HG03066 (cell line): ENCODE measurements at regions not wholly inside any gene's neighbourhood (a gene's known extent, or its start where the extent isn't known, plus 50 kb on each side); places are given as distances from the start of the nearest gene placed in this dataset.
"Not testable (repeated sequence)": the region's sequence is repeated elsewhere in the genome, so short reads cannot be mapped to it uniquely, and the experiment has no call there.

ENCODE experiments used
- ATAC-seq: cut with Tn5 transposase; IDR thresholded peaks from one replicate; pipeline ENCODE4 v1.9.1; 2021; ENCODE audit warnings: low read depth; ENCODE audit not compliant: unreplicated experiment

DNA sequence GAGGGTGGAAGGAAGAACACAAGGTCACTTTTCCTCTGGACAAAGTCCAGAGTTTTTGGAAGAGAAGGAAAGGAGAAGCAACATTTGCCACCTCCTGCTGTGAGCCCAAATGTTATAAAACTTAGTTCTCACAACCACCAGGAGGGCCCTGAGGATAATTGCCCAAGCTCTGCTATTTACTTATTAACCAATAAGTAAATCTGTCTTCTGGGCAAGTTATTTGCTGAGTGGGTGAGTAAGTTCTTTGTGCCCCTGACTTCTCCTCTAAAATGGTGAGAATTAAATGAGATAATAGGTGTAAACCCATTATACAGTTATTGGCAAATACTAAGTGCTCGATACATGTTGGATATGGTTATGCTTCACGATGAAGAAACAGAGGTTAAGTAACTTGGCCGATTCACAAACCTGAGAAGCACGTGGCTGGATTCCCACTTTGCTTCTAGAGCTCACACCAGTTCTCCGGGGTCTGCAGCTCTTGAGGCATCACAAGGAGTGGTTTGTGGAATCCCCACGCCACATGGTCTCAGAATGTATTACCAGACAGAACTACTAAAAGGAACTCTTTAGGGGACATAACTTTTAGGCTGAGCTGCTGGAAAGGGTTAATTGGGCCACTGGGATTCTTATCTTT lies 164.1 kb downstream of the MYCN start:
- no peak for ATAC-seq

DNA sequence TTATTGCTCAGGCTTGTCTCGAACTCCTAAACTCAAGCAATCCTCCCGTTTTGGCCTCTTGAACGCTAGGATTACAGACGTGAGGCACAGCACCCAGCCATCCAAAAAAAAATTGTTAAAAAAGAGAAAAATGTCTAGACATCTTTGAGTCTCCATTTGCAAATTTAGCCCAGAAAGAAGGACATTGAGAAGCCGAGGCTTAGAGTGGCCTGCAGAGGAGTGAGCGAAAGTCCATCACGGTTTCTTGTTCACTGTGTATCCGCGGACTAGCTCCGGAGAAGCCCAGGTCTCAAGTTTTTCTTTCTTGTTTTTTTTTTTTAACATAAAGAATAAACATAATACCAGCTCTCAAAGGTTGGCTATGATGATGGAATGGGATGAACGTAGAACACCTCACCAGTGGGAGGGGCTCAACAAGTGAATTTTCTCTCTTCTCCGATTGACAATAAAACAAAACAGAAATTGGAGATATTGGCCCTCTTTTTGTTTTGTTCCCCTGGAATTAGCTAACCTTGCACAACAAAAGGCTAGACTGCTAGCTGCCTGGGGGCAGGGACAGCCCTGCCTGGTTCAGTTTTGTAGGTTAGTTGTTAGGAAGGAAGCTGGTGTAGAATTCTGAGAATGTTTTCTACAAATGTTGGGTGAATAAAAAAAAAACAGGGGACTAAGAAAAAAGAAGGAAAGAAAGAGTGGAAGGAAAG lies 163.4 kb downstream of the MYCN start:
- ATAC-seq = no peak

GRCh38 chr2:16102976-16103380 lies 162.6 kb downstream of the MYCN start:
- ATAC-seq = no peak

DNA sequence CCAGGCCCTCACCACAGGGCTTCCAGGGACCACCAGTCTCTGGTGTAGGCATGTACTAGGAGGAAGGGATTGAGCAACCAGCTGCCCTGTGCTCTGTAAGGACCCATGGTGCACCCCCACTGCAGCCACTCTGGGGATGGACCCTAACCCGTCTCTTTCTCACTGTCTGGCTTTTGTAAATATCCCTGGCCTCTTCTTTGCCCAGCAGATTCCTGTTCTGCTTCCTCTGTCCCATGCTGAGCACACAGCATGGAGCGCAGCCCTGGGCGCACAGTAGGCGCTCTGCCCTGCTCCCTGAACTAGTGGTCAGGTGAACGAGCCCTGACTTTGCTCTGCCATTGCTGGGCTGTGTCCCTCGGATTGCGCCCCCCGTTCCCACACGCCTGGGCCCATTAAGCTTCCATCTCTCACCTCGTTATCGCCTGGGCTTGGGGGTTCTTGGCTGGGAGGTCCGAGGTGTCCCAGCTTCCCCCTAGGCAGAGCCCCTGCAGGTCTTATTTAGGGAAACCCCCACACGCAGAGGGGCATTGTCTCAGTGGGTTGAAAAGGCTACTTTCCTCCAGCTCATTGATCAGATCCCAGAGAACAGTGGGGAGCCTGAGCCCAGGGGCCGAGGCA lies 162.1 kb downstream of the MYCN start:
- no peak for ATAC-seq

DNA sequence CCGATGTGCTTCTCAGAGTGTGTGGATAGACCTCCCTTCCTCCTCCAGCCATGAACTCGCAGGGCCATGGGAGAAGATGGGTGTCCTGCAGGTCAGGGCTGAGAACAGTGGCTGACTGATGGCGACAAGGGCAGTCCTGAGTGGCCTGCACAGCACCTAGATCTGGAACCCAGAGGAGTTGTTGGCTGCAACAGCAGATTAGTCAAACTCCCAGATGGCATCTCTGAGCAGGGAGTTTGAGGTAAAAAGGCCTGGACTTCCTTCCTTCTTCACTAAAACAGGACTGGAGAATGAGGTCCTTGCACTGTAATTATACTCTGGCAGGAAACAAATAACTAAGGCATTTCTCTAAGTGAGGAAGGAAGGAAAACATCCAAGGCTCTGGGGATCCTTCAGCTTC lies 160.8 kb downstream of the MYCN start:
- ATAC-seq = no peak

DNA sequence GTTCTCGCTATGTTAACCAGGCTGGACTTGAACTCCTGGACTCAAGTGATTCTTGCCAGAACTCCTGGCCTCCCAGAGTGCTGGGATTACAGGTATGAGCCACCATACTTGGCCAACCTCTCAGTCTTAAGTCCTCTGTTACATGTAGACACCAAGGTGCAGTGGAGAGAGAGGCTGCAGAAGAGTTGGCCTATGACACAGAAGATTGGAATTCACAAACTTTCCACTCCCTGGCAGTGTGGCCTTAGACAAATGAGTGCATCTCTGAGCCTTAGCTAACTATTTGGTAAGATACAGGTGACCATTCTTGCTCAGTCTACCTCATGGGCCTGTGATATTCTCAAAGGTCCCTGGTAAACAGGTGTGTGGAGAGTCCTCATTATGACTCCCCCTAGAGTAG lies 159.7 kb downstream of the MYCN start:
- ATAC-seq = no peak

GRCh38 chr2:16099326-16099725 lies 159.0 kb downstream of the MYCN start:
- ATAC-seq = no peak

DNA sequence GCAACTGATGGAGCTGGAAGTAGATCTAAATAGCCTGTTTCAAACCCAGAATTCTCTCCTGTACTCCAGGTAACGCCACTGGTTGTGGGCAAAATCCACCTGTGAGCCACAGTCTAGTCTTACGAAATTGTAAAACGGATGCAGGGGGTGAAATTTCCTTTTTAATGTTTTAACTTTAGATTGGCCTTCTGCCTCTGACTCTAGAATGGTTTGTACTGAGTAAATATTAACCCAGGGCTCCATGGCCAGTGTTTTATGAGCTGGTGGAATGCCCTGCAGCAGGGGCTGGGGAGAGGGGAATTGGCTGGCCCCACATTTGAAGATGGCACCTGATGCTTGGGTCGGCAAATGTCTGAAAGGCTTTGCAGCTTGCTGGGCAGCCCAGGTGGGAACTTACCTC lies 156.6 kb downstream of the MYCN start:
- ATAC-seq = no peak

DNA sequence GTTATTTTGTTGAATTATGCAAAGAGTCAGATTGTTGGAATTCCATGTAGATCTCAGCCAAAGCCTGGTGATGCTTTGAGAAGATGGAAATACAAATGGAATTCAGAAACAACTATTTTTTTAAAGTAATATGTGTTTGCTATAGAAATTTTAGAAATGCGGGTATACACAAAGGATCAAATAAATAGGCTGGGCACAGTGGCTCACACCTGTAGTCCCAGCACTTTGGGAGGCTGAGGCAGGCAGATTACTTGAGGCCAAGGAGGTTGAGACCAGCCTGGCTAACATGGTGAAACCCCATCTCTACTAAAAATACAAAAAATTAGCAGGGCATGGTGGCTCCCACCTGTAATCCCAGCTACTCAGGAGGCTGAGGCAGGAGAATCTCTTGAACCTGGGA lies 155.1 kb downstream of the MYCN start:
- not testable (repeated sequence) for ATAC-seq

DNA sequence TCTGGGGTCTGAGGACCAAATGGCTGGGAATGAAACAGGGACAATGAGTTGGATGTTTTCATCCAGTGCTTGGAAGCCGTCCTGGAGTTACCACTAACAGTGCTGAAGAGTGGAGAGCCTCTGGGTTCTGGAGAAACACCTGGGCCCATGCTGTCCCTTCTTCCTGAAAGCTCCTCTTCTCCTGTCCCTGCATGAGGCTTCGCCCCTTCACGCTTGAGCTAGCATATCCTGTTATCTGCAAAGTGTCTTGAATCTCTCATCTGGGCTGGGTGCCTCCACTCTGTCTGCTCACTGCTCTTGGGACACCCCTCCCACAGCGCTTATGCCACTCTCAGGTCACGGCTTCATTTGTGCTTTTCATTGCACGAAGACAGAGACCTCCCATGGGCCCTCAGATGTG lies 154.5 kb downstream of the MYCN start:
- no peak for ATAC-seq

DNA sequence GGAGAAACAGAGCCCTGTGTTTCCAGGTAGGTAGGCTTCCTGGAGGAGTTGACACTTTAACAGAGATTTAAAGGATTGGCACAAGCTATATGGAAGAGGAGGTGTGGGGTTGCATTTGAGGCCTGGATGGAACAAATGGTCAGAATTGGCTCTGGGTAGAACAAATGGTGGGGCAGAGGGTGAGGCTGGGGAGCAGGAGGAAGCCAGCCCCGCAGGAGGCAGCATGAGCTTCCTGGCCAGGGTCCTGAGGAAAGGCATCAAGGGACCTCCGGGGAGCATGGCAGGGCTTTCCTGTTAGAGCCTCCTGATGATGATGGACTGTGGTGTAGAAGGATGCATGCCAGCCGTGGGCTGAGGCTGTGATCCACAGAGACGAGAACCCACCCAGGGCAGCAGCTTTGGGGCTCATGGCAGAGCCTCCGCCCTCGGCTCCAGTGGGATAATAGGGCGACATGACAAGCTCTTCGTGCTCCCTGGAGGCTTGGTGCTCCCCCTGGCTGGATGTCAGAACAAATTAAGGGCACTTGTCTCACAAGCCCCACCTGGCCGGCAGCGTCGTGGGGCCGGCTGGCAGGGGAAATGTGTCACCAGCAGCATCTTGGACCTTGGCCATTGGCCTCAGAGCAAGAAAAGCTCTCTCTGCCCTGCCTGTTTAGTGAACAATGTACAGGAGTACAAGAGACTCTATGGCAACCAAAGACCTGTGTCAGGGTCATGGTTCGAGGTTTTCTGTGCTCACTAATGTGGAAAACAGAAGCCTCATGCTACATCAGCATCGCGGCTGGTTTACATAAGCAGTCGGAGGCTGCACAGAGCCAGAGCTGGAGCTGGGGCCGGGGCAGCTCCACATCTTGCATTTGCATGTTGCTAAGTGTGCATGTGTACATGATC lies 153.5 kb downstream of the MYCN start:
- ATAC-seq = no peak

DNA sequence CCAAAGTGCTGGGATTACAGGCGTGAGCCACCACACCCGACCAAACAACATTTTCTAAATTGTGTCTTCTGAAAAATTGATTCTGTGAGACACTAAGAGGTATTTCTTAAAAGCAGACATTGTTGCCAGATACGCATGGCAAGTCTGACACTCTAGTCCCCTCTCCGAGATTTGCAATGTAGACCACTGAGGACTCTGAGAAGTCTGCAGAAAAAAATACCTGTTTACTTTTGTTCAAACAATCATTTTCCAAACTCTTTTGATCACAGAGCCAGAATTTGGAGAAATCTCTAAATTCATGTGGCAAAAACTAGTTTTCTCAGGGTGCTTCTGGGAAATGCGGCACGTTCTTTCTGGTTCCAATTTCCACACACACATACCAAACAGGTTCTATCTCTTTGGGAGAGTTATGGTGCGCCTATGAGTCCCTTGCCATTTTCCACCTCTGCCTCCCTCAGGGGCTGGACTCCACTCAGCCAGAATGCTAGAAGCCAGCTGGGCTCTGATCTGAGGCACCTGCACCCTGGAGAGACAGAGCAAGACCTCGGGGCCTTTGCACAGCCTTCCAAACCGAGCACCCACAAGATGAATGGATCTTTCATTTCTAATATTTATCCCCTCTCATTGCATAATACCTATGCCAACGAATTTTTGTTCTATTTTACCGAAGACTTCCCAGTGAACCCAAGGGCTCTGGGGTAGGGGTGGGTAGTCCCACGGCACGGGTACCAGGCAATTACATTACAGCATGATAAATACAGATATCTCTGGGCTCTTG lies 152.7 kb downstream of the MYCN start:
- ATAC-seq = no peak

GRCh38 chr2:16091576-16092282 lies 151.4 kb downstream of the MYCN start:
- no peak for ATAC-seq

DNA sequence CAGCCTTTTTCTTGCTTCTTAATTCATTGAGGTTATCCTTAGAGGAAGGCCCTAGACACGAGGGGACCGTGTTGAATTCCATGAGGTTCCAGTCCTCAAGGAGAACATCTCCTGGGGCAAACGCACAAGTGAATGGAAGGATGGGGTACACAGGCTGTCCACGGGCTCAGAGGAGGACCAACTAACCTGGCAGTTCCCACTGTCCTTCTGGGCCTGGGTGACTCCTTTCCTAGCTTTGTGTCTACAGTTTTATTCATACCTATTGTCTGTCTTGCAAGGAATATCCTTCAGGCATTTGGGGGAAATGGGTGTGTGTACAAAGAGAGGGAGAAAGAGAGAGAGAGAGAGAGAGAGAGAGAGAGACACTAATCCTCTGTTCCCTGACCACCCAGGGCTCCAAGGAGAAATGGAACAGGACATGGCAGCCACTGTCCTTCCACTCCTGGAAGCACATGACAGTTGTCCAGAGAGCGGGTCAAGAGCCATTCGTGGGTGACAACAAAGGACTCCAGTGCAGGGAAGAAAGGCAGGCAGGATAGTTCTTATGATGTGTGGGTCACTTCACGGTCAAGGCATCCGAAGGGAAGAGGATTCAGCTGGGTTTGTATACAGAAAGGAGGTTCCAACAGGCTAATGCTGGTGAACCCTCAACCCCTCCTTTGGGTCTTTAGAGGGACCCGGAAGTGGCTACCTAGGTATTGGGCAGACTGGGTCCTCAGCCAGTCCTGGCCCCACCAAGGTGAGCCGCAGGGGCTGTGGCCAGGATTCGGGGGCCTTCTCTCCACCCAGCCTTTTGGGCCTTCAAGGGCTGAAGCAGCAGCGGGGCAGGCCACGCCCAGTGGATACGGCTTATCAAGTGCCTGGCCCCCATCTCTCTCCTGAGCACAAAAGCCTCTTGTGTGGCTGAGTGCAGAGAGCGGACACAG lies 150.6 kb downstream of the MYCN start:
- no peak for ATAC-seq

DNA sequence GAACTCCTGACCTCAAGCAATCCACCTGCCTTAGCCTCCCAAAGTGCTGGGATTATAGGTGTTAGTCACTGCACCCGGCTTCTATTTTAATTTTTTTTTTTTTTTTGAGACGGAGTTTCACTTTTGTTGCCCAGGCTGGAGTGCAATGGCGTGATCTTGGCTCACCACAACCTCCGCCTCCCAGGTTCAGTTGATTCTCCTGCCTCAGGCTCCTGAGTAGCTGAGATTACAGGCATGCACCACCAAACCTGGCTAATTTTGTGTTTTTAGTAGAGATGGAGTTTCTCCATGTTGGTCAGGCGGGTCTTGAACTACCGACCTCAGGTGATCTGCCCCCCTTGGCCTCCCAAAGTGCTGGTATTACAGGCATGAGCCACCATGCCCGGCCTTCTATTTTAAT lies 149.1 kb downstream of the MYCN start:
- ATAC-seq = not testable (repeated sequence)

DNA sequence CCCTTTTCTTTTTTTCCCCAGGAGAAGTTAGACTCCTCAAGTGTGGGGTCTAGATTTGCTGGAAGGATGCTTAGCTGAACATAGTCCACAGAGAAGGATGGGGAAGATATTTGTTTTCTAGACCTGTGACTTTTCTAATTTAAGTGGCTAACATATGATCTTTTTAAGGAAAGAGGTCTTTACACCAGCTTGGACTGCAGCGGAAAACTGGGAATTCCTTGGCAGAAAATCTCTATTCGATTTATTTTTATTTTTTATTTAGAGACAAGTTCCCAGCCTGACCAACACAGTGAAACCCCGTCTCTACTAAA lies 148.4 kb downstream of the MYCN start:
- no peak for ATAC-seq

- no peak for ATAC-seq
Measured at GRCh38 chr2:16088035-16088801, 147.9 kb downstream of the MYCN start.

- ATAC-seq = not testable (repeated sequence)
Measured at GRCh38 chr2:16086136-16086535, 145.8 kb downstream of the MYCN start.
